ENCODE measurements at regions not wholly inside any gene's neighbourhood (a gene's known extent, or its start where the extent isn't known, plus 50 kb on each side); places are given as distances from the start of the nearest gene placed in this dataset.
"Not testable (repeated sequence)": the region's sequence is repeated elsewhere in the genome, so short reads cannot be mapped to it uniquely, and the experiment has no call there.

GRCh38 chr16:85451142-85451541 lies 162.0 kb upstream of the GSE1 start:
- TF ChIP-seq EZH2 (IDR thresholded peaks at IDR 0.05); POLR2AphosphoS5 (IDR thresholded peaks at IDR 0.05; ENCODE audit: borderline replicate concordance, low read depth, low read length); FOXP2 (optimal IDR thresholded peaks at IDR 0.05; ENCODE audit: control extremely low read depth, extremely low read length, insufficient read depth): not testable (repeated sequence)
